22Rv1 (cell line): ENCODE measurements at regions not wholly inside any gene's neighbourhood (a gene's known extent, or its start where the extent isn't known, plus 50 kb on each side); places are given as distances from the start of the nearest gene placed in this dataset.

ENCODE experiments used
- H3K27ac ChIP-seq: fragments of 450-650 bp; 2 replicates; pipeline ENCODE4 v1.5.1; 2017
- CTCF ChIP-seq: fragments of 450-650 bp; IDR thresholded peaks from 2 replicates; pipeline ENCODE4 v1.5.1; 2017; ENCODE audit warnings: mild to moderate bottlenecking
- ZFX ChIP-seq: fragments of 450-650 bp; IDR thresholded peaks from 2 replicates; pipeline ENCODE4 v1.6.1; 2017; ENCODE audit warnings: antibody characterized with exemption, borderline replicate concordance

- TF ChIP-seq ZFX (no peak), CTCF (no peak)
- H3K27ac ChIP-seq = peak overlapping the region; percentile 58
Measured at GRCh38 chr2:8134473-8134932, 547.4 kb upstream of the ID2 start.

DNA sequence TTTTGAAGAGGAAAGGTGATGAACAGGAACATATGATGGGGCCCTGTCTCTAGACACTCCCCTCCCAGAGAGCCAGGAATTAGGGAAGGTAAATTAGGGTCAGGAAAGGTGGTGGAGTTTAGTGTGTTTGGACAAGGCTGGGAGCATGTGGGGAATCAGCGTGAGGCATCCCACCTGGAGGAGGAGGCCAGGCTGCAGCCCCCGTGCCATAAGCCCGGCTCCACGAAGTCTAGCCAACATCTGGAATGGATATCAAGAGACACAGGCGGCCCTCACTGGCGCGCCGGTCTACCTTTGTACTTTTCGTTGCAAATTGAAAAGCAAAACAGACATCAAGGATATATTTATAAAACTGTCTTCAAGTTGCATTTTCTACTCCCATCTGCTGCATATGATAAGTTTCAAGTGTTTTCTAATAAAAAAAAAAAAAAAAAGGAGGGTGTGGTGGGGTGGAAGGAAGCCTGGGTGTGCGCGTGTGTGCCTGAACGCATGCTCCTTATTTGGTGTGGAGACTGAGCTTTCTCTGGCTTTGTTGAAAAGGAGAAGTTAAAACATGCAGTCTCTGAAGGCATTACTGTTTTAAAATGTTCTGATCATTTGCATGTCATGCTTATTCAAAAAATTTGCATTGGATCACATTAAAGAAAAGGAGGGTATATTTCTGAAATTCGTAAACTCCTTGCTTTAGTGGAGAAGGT lies 546.7 kb upstream of the ID2 start:
- H3K27ac ChIP-seq = peak overlapping the region; percentile 58
- TF ChIP-seq CTCF (no peak), ZFX (no peak)

GRCh38 chr2:8137801-8138200 lies 544.1 kb upstream of the ID2 start:
- H3K27ac ChIP-seq = no peak overlapping the region
- no peak for TF ChIP-seq ZFX
- TF ChIP-seq CTCF = no peak

DNA sequence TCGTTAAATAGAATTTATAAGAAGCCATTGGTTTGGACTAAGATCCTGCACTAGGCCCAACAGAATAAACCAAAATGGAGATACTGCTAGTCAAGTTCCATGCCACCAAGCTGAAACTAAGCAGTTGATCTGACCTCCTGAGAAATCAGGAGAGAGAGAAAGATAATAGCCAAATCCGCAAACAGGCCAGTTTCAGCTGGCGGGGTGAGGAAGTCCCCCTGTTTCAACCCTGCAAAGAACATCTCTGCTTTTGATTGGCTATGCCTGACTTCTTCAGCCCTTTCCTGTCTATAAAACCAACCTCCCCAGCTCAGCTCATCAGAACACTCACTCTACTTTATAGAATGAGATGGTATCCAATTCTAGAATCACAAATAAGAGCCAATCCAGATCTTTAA lies 543.3 kb upstream of the ID2 start:
- H3K27ac ChIP-seq = no peak overlapping the region
- TF ChIP-seq ZFX (no peak), CTCF (no peak)

DNA sequence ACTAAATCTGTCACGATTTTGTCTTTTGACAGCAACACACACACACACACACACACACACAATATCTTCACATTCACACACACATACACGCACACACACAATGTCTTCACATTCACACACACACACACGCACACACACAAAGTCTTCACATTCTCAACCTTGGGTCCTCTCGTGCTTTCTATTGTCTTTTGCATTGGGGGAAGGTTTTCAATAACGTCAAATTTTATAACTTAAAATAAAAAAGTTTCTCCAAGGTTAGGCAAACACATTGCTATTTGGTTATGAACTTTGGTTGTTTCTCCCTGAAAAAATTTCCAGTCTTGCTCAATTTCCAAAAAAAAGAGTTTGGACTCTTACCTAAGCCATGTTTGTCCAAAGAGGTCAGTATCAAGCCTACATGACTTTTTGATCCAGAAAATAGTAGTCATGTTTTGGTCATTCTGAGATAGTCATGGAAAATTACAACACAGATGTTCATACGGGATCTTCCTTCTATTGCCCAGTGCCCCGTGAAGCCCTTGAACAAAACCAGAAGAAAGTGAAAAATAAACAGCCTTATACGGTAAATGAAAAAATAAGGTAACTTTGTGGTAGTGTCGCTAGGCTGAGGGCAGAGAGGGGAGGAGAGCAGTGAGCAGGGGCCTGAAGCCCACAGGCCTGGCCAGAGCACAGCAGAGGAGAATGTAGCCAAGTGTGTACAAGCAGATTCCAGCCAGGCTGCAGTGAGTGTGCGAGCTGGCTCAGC lies 542.8 kb upstream of the ID2 start:
- TF ChIP-seq CTCF (no peak), ZFX (no peak)
- no peak overlapping the region for H3K27ac ChIP-seq

- no peak overlapping the region for H3K27ac ChIP-seq
- no peak for TF ChIP-seq CTCF
- no peak for TF ChIP-seq ZFX
Measured at GRCh38 chr2:8139668-8140200, 542.1 kb upstream of the ID2 start.
